ENCODE measurements at regions not wholly inside any gene's neighbourhood (a gene's known extent, or its start where the extent isn't known, plus 50 kb on each side); places are given as distances from the start of the nearest gene placed in this dataset.
"Not testable (repeated sequence)": the region's sequence is repeated elsewhere in the genome, so short reads cannot be mapped to it uniquely, and the experiment has no call there.

GRCh38 chr6:121951123-121951522 lies 448.3 kb upstream of the HSF2 start:
- Histone ChIP-seq H3K4me3 (ENCODE audit: low read length) (no peak overlapping the region), H3F3A (ENCODE audit: control insufficient read depth, insufficient read depth) (no peaks in the 10 kb centered on the region), H3K27me3 (ENCODE audit: control insufficient read depth, low read length) (no peaks in the 10 kb centered on the region), H3K9me2 (replicated peaks; ENCODE audit: control insufficient read depth, low read length) (no peaks in the 10 kb centered on the region), H3K4me1 (ENCODE audit: control insufficient read depth, low read length) (no peaks in the 10 kb centered on the region), H3K27ac (ENCODE audit: low read depth, low read length) (no peak overlapping the region), H3K9me3 (ENCODE audit: control insufficient read depth, insufficient read depth, low read length) (no peaks in the 10 kb centered on the region), H3K79me2 (ENCODE audit: control insufficient read depth, low read length) (no peaks in the 10 kb centered on the region), H3K4me2 (ENCODE audit: low read length) (no peak overlapping the region), H3K36me3 (ENCODE audit: control insufficient read depth, low read length) (no peaks in the 10 kb centered on the region), H4K20me1 (ENCODE audit: control insufficient read depth, insufficient read depth, low read depth, low read length) (no peaks in the 10 kb centered on the region)
- TF ChIP-seq EZH2phosphoT487 (IDR thresholded peaks at IDR 0.05; ENCODE audit: borderline replicate concordance, low read length), result no peak
- no peak for TF ChIP-seq CTCF (IDR thresholded peaks at IDR 0.05; ENCODE audit: low read depth, low read length, poor library complexity, severe bottlenecking)

- H3K4me2 ChIP-seq (ENCODE audit: low read length), result no peak overlapping the region
- H3K27me3 ChIP-seq (ENCODE audit: control insufficient read depth, low read length), result no peaks in the 10 kb centered on the region
- no peaks in the 10 kb centered on the region for H3K4me1 ChIP-seq (ENCODE audit: control insufficient read depth, low read length)
- H3K9me2 ChIP-seq (replicated peaks; ENCODE audit: control insufficient read depth, low read length), result no peaks in the 10 kb centered on the region
- H3K4me3 ChIP-seq (ENCODE audit: low read length), result no peak overlapping the region
- no peak for TF ChIP-seq EZH2phosphoT487 (IDR thresholded peaks at IDR 0.05; ENCODE audit: borderline replicate concordance, low read length)
- no peaks in the 10 kb centered on the region for H3K9me3 ChIP-seq (ENCODE audit: control insufficient read depth, insufficient read depth, low read length)
- H3K79me2 ChIP-seq (ENCODE audit: control insufficient read depth, low read length), result no peaks in the 10 kb centered on the region
- H4K20me1 ChIP-seq (ENCODE audit: control insufficient read depth, insufficient read depth, low read depth, low read length), result no peaks in the 10 kb centered on the region
- H3K27ac ChIP-seq (ENCODE audit: low read depth, low read length), result no peak overlapping the region
- H3F3A ChIP-seq (ENCODE audit: control insufficient read depth, insufficient read depth), result no peaks in the 10 kb centered on the region
- H3K36me3 ChIP-seq (ENCODE audit: control insufficient read depth, low read length), result no peaks in the 10 kb centered on the region
These were observed 447.5 kb upstream of the HSF2 start for GRCh38 chr6:121951918-121952379.

GRCh38 chr6:121955401-121955800 lies 444.1 kb upstream of the HSF2 start:
- not testable (repeated sequence) for H3K4me3 ChIP-seq (ENCODE audit: low read length); H3K27ac ChIP-seq (ENCODE audit: low read depth, low read length); H3K27me3 ChIP-seq (ENCODE audit: control insufficient read depth, low read length); H3K4me2 ChIP-seq (ENCODE audit: low read length); H3K4me1 ChIP-seq (ENCODE audit: control insufficient read depth, low read length); H3K9me2 ChIP-seq (replicated peaks; ENCODE audit: control insufficient read depth, low read length); H3K36me3 ChIP-seq (ENCODE audit: control insufficient read depth, low read length); H3K79me2 ChIP-seq (ENCODE audit: control insufficient read depth, low read length); H3F3A ChIP-seq (ENCODE audit: control insufficient read depth, insufficient read depth); H4K20me1 ChIP-seq (ENCODE audit: control insufficient read depth, insufficient read depth, low read depth, low read length); H3K9me3 ChIP-seq (ENCODE audit: control insufficient read depth, insufficient read depth, low read length)

- no peaks in the 10 kb centered on the region for H3K27me3 ChIP-seq (ENCODE audit: control insufficient read depth, low read length)
- no peaks in the 10 kb centered on the region for H3K9me2 ChIP-seq (replicated peaks; ENCODE audit: control insufficient read depth, low read length)
- TF ChIP-seq CTCF (IDR thresholded peaks at IDR 0.05; ENCODE audit: low read depth, low read length, poor library complexity, severe bottlenecking) (no peak), EZH2phosphoT487 (IDR thresholded peaks at IDR 0.05; ENCODE audit: borderline replicate concordance, low read length) (no peak)
- no peaks in the 10 kb centered on the region for H3K36me3 ChIP-seq (ENCODE audit: control insufficient read depth, low read length)
- no peaks in the 10 kb centered on the region for H3K79me2 ChIP-seq (ENCODE audit: control insufficient read depth, low read length)
- no peak overlapping the region for H3K4me3 ChIP-seq (ENCODE audit: low read length)
- H3F3A ChIP-seq (ENCODE audit: control insufficient read depth, insufficient read depth), result no peaks in the 10 kb centered on the region
- H4K20me1 ChIP-seq (ENCODE audit: control insufficient read depth, insufficient read depth, low read depth, low read length), result no peaks in the 10 kb centered on the region
- H3K4me1 ChIP-seq (ENCODE audit: control insufficient read depth, low read length), result no peaks in the 10 kb centered on the region
- H3K9me3 ChIP-seq (ENCODE audit: control insufficient read depth, insufficient read depth, low read length), result no peaks in the 10 kb centered on the region
- H3K27ac ChIP-seq (ENCODE audit: low read depth, low read length), result no peak overlapping the region
- no peak overlapping the region for H3K4me2 ChIP-seq (ENCODE audit: low read length)
These were observed 442.7 kb upstream of the HSF2 start for GRCh38 chr6:121956782-121957181.

Measured in DOHH2 (cell line).